ENCODE measurements at regions not wholly inside any gene's neighbourhood (a gene's known extent, or its start where the extent isn't known, plus 50 kb on each side); places are given as distances from the start of the nearest gene placed in this dataset.
A peak's percentile ranks its signal among the peaks of the same experiment; 100 is the strongest.

GRCh38 chr18:27447451-27447881, 262.4 kb upstream of the CHST9 start:
- in situ Hi-C loops (cut with HindIII; ENCODE audit: low pct_ligation_motif_present, low sequenced_read_pairs) = no loop called here
- Histone ChIP-seq H3K27me3 (replicated peaks) (no peaks in the 10 kb centered on the region), H3K4me3 (ENCODE audit: low read depth, low read length) (no peak overlapping the region), H3K27ac (no peak overlapping the region), H3K36me3 (replicated peaks) (no peaks in the 10 kb centered on the region)
- no peak for DNase-seq
- no peak for TF ChIP-seq CTCF (IDR thresholded peaks at IDR 0.05; ENCODE audit: low read depth, low read length, missing control alignments)

- no peak for TF ChIP-seq CTCF (IDR thresholded peaks at IDR 0.05; ENCODE audit: low read depth, low read length, missing control alignments)
- Histone ChIP-seq H3K4me3 (ENCODE audit: low read depth, low read length) (no peak overlapping the region), H3K27me3 (replicated peaks) (no peaks in the 10 kb centered on the region), H3K36me3 (replicated peaks) (no peaks in the 10 kb centered on the region), H3K27ac (no peak overlapping the region)
- no peak for DNase-seq
- in situ Hi-C loops (cut with HindIII; ENCODE audit: low pct_ligation_motif_present, low sequenced_read_pairs) = no loop called here
Observed at GRCh38 chr18:27430595-27430994, 245.5 kb upstream of the CHST9 start.

GRCh38 chr18:27428716-27429475, 243.8 kb upstream of the CHST9 start:
- H3K27me3 ChIP-seq (replicated peaks) = no peaks in the 10 kb centered on the region
- no peaks in the 10 kb centered on the region for H3K36me3 ChIP-seq (replicated peaks)
- no peak overlapping the region for H3K4me3 ChIP-seq (ENCODE audit: low read depth, low read length)
- no peak overlapping the region for H3K27ac ChIP-seq
- TF ChIP-seq CTCF (IDR thresholded peaks at IDR 0.05; ENCODE audit: low read depth, low read length, missing control alignments) = no peak
- in situ Hi-C loops (cut with HindIII; ENCODE audit: low pct_ligation_motif_present, low sequenced_read_pairs) = no loop called here
- no peak for DNase-seq

GRCh38 chr18:27428120-27428519, 243.0 kb upstream of the CHST9 start:
- no peaks in the 10 kb centered on the region for H3K36me3 ChIP-seq (replicated peaks)
- TF ChIP-seq CTCF (IDR thresholded peaks at IDR 0.05; ENCODE audit: low read depth, low read length, missing control alignments) = peak; percentile 39
- in situ Hi-C loops (cut with HindIII; ENCODE audit: low pct_ligation_motif_present, low sequenced_read_pairs) = no loop called here
- H3K4me3 ChIP-seq (ENCODE audit: low read depth, low read length) = no peak overlapping the region
- no peaks in the 10 kb centered on the region for H3K27me3 ChIP-seq (replicated peaks)
- no peak overlapping the region for H3K27ac ChIP-seq
- DNase-seq = no peak

- Histone ChIP-seq H3K27me3 (replicated peaks) (no peaks in the 10 kb centered on the region), H3K27ac (no peak overlapping the region), H3K36me3 (replicated peaks) (no peaks in the 10 kb centered on the region), H3K4me3 (ENCODE audit: low read depth, low read length) (no peak overlapping the region)
- in situ Hi-C loops (cut with HindIII; ENCODE audit: low pct_ligation_motif_present, low sequenced_read_pairs) = no loop called here
- DNase-seq = no peak
- no peak for TF ChIP-seq CTCF (IDR thresholded peaks at IDR 0.05; ENCODE audit: low read depth, low read length, missing control alignments)
Observed at GRCh38 chr18:27423581-27423980, 238.5 kb upstream of the CHST9 start.

GRCh38 chr18:27419646-27420045, 234.5 kb upstream of the CHST9 start:
- no peaks in the 10 kb centered on the region for H3K36me3 ChIP-seq (replicated peaks)
- in situ Hi-C loops (cut with HindIII; ENCODE audit: low pct_ligation_motif_present, low sequenced_read_pairs) = no loop called here
- TF ChIP-seq CTCF (IDR thresholded peaks at IDR 0.05; ENCODE audit: low read depth, low read length, missing control alignments) = no peak
- H3K4me3 ChIP-seq (ENCODE audit: low read depth, low read length) = no peak overlapping the region
- H3K27ac ChIP-seq = no peak overlapping the region
- no peaks in the 10 kb centered on the region for H3K27me3 ChIP-seq (replicated peaks)
- DNase-seq = no peak

Data from brain microvascular endothelial cell (primary cell).